GM13976 (cell line): ENCODE measurements at regions not wholly inside any gene's neighbourhood (a gene's known extent, or its start where the extent isn't known, plus 50 kb on each side); places are given as distances from the start of the nearest gene placed in this dataset.

Experiments
- DNase-seq: peaks from one replicate; pipeline ENCODE4 v3.0.0; 2012; ENCODE audit warnings: low spot score
- CTCF ChIP-seq: IDR thresholded peaks from 2 replicates; pipeline ENCODE4 v1.5.1; 2012; ENCODE audit warnings: borderline replicate concordance, mild to moderate bottlenecking; ENCODE audit not compliant: insufficient read depth; ENCODE audit errors: extremely low read depth, missing control alignments, control extremely low read depth
- in situ Hi-C: fragments of 300-500 bp; cut with MboI; formaldehyde crosslinking; loops from one replicate; pipeline ENCODE4 v1.12.0; 2022; ENCODE audit warnings: low sequenced_read_pairs, mixed read lengths, inconsistent platforms; ENCODE audit not compliant: unreplicated experiment

GRCh38 chr5:74233091-74233490 is 407.4 kb downstream of the ENC1 start:
- in situ Hi-C loops = no loop called here
- no peak for DNase-seq
- TF ChIP-seq CTCF = no peak

GRCh38 chr5:74232276-74232675 is 408.3 kb downstream of the ENC1 start:
- no peak for TF ChIP-seq CTCF
- DNase-seq = no peak
- in situ Hi-C loops = no loop called here

- in situ Hi-C loops = no loop called here
- no peak for TF ChIP-seq CTCF
- DNase-seq = no peak
These were observed 408.8 kb downstream of the ENC1 start for GRCh38 chr5:74231697-74232096.

- in situ Hi-C loops = no loop called here
- TF ChIP-seq CTCF = no peak
- no peak for DNase-seq
These were observed 413.6 kb downstream of the ENC1 start for GRCh38 chr5:74226716-74227485.

- no peak for TF ChIP-seq CTCF
- DNase-seq = no peak
- in situ Hi-C loops = no loop called here
These were observed 414.9 kb downstream of the ENC1 start for GRCh38 chr5:74225587-74225986.

GRCh38 chr5:74224331-74224730 is 416.2 kb downstream of the ENC1 start:
- DNase-seq = no peak
- in situ Hi-C loops = no loop called here
- no peak for TF ChIP-seq CTCF
